Loucy (cell line): ENCODE measurements at regions not wholly inside any gene's neighbourhood (a gene's known extent, or its start where the extent isn't known, plus 50 kb on each side); places are given as distances from the start of the nearest gene placed in this dataset.

ENCODE experiments used
- H2AFZ ChIP-seq: fragments of 200-600 bp; sonication (generic); 2 replicates; pipeline ENCODE4 v1.6.0; 2016; ENCODE audit warnings: antibody characterized with exemption, mild to moderate bottlenecking, low read length, moderate library complexity
- H3F3A ChIP-seq: fragments of 200-600 bp; 2 replicates; pipeline ENCODE4 v1.6.0; 2016; ENCODE audit warnings: antibody characterized with exemption, low read depth, mild to moderate bottlenecking
- H3K27me3 ChIP-seq: fragments of 200-600 bp; sonication (generic); 2 replicates; pipeline ENCODE4 v1.6.1; 2014; ENCODE audit warnings: low read length, mild to moderate bottlenecking; ENCODE audit not compliant: insufficient read depth, poor library complexity, severe bottlenecking
- H3K36me3 ChIP-seq: fragments of 200-600 bp; sonication (generic); 2 replicates; pipeline ENCODE4 v1.6.1; 2016; ENCODE audit warnings: low read length; ENCODE audit not compliant: insufficient read depth
- H3K4me1 ChIP-seq: fragments of 200-600 bp; sonication (generic); 2 replicates; pipeline ENCODE4 v1.5.1; 2014; ENCODE audit warnings: low read length, mild to moderate bottlenecking; ENCODE audit not compliant: insufficient read depth, poor library complexity, severe bottlenecking
- H3K4me2 ChIP-seq: fragments of 200-600 bp; sonication (generic); 2 replicates; pipeline ENCODE4 v1.6.0; 2014; ENCODE audit warnings: antibody characterized with exemption, low read length, low read depth, mild to moderate bottlenecking; ENCODE audit not compliant: poor library complexity, severe bottlenecking
- H3K4me3 ChIP-seq: fragments of 200-600 bp; sonication (generic); 2 replicates; pipeline ENCODE4 v1.5.1; 2014; ENCODE audit warnings: low read length, mild to moderate bottlenecking, mixed read lengths; ENCODE audit not compliant: poor library complexity, severe bottlenecking
- H3K79me2 ChIP-seq: fragments of 200-600 bp; sonication (generic); 2 replicates; pipeline ENCODE4 v1.6.1; 2014; ENCODE audit warnings: low read length; ENCODE audit not compliant: insufficient read depth
- H3K9ac ChIP-seq: fragments of 200-600 bp; sonication (generic); 2 replicates; pipeline ENCODE4 v1.6.0; 2014; ENCODE audit warnings: mild to moderate bottlenecking, low read depth, low read length, moderate library complexity; ENCODE audit not compliant: poor library complexity, severe bottlenecking
- H3K9me2 ChIP-seq: fragments of 200-600 bp; sonication (generic); replicated peaks from 2 replicates; pipeline ENCODE4 v1.6.1; 2016; ENCODE audit warnings: low read depth, low read length, mixed read lengths
- H3K9me3 ChIP-seq: fragments of 200-600 bp; sonication (generic); 2 replicates; pipeline ENCODE4 v1.6.1; 2014; ENCODE audit warnings: mild to moderate bottlenecking, antibody characterized with exemption, low read length, low read depth; ENCODE audit not compliant: insufficient read depth
- H4K20me1 ChIP-seq: fragments of 200-600 bp; sonication (generic); 2 replicates; pipeline ENCODE4 v1.6.0; 2014; ENCODE audit warnings: antibody characterized with exemption, low read length, mild to moderate bottlenecking; ENCODE audit not compliant: insufficient read depth, poor library complexity, severe bottlenecking
- CTCF ChIP-seq: fragments of 200-600 bp; sonication (generic); conservative IDR thresholded peaks from 2 replicates; pipeline ENCODE4 v1.5.1; 2014; ENCODE audit warnings: mild to moderate bottlenecking, antibody characterized with exemption, low read length
- EZH2phosphoT487 ChIP-seq: fragments of 200-600 bp; IDR thresholded peaks from 2 replicates; pipeline ENCODE4 v1.6.1; 2018; ENCODE audit warnings: antibody characterized with exemption, mild to moderate bottlenecking, moderate library complexity, borderline replicate concordance

GRCh38 chr6:95145457-95145856 is 431.9 kb upstream of the MANEA start:
- H3K4me3 ChIP-seq: no peak overlapping the region
- H3F3A ChIP-seq: no peaks in the 10 kb centered on the region
- no peaks in the 10 kb centered on the region for H3K4me1 ChIP-seq
- H3K9me3 ChIP-seq: no peaks in the 10 kb centered on the region
- no peak overlapping the region for H3K4me2 ChIP-seq
- H3K79me2 ChIP-seq: no peaks in the 10 kb centered on the region
- no peak overlapping the region for H2AFZ ChIP-seq
- no peaks in the 10 kb centered on the region for H3K36me3 ChIP-seq
- no peak for TF ChIP-seq EZH2phosphoT487
- no peak for TF ChIP-seq CTCF
- H3K9ac ChIP-seq: no peak overlapping the region
- H3K9me2 ChIP-seq: no peaks in the 10 kb centered on the region
- H4K20me1 ChIP-seq: no peaks in the 10 kb centered on the region
- no peaks in the 10 kb centered on the region for H3K27me3 ChIP-seq

GRCh38 chr6:95159557-95159956 is 417.8 kb upstream of the MANEA start:
- TF ChIP-seq EZH2phosphoT487 (no peak), CTCF (no peak)
- Histone ChIP-seq H3F3A (no peaks in the 10 kb centered on the region), H3K79me2 (no peaks in the 10 kb centered on the region), H3K4me1 (no peaks in the 10 kb centered on the region), H3K9me2 (no peaks in the 10 kb centered on the region), H4K20me1 (no peaks in the 10 kb centered on the region), H2AFZ (no peak overlapping the region), H3K9ac (no peak overlapping the region), H3K36me3 (no peaks in the 10 kb centered on the region), H3K9me3 (no peaks in the 10 kb centered on the region), H3K4me3 (no peak overlapping the region), H3K27me3 (no peaks in the 10 kb centered on the region), H3K4me2 (no peak overlapping the region)

- no peaks in the 10 kb centered on the region for H3F3A ChIP-seq
- H3K9me3 ChIP-seq: no peaks in the 10 kb centered on the region
- H4K20me1 ChIP-seq: no peaks in the 10 kb centered on the region
- no peak overlapping the region for H3K9ac ChIP-seq
- H3K4me3 ChIP-seq: no peak overlapping the region
- H3K4me2 ChIP-seq: no peak overlapping the region
- H2AFZ ChIP-seq: no peak overlapping the region
- H3K36me3 ChIP-seq: no peaks in the 10 kb centered on the region
- no peaks in the 10 kb centered on the region for H3K27me3 ChIP-seq
- no peaks in the 10 kb centered on the region for H3K79me2 ChIP-seq
- H3K9me2 ChIP-seq: no peaks in the 10 kb centered on the region
- no peaks in the 10 kb centered on the region for H3K4me1 ChIP-seq
- TF ChIP-seq CTCF (no peak), EZH2phosphoT487 (no peak)
Observed at GRCh38 chr6:95169775-95170174, 407.6 kb upstream of the MANEA start.
